Smooth muscle cell (in vitro differentiated cells): ENCODE measurements at regions not wholly inside any gene's neighbourhood (a gene's known extent, or its start where the extent isn't known, plus 50 kb on each side); places are given as distances from the start of the nearest gene placed in this dataset.

ENCODE experiments used
- DNase-seq: peaks from one replicate; lab custom pipeline; 2025; ENCODE audit not compliant: unreplicated experiment; lab: John Stamatoyannopoulos, UW
- H2AFZ ChIP-seq: fragments of 200-600 bp; sonication (generic); 2 replicates; pipeline ENCODE4 v1.6.0; 2016; ENCODE audit warnings: antibody characterized with exemption, low read depth, mild to moderate bottlenecking
- H3F3A ChIP-seq: fragments of 200-600 bp; sonication (generic); 2 replicates; pipeline ENCODE4 v1.6.0; 2017; ENCODE audit warnings: antibody characterized with exemption, low read depth
- H3K27ac ChIP-seq: fragments of 200-600 bp; sonication (generic); 2 replicates; pipeline ENCODE4 v1.5.1; 2016; ENCODE audit warnings: low read depth, mild to moderate bottlenecking
- H3K27me3 ChIP-seq: fragments of 200-600 bp; sonication (generic); 2 replicates; pipeline ENCODE4 v1.6.1; 2016; ENCODE audit warnings: low read depth, mild to moderate bottlenecking
- H3K36me3 ChIP-seq: fragments of 200-600 bp; sonication (generic); 2 replicates; pipeline ENCODE4 v1.5.1; 2016; ENCODE audit warnings: low read depth
- H3K4me1 ChIP-seq: fragments of 200-600 bp; sonication (generic); 2 replicates; pipeline ENCODE4 v1.5.1; 2016; ENCODE audit warnings: low read depth
- H3K4me2 ChIP-seq: fragments of 200-600 bp; sonication (generic); 2 replicates; pipeline ENCODE4 v1.6.0; 2016; ENCODE audit warnings: mild to moderate bottlenecking
- H3K4me3 ChIP-seq: fragments of 200-600 bp; sonication (generic); 2 replicates; pipeline ENCODE4 v1.5.1; 2016; ENCODE audit warnings: mild to moderate bottlenecking
- H3K79me2 ChIP-seq: fragments of 200-600 bp; sonication (generic); 2 replicates; pipeline ENCODE4 v1.6.0; 2016; ENCODE audit warnings: low read depth, mild to moderate bottlenecking
- H3K9ac ChIP-seq: fragments of 200-600 bp; sonication (generic); 2 replicates; pipeline ENCODE4 v1.6.0; 2016; ENCODE audit warnings: low read depth
- H3K9me3 ChIP-seq: fragments of 200-600 bp; sonication (generic); replicated peaks from 2 replicates; pipeline ENCODE4 v1.5.1; 2016; ENCODE audit warnings: low read depth
- H4K20me1 ChIP-seq: fragments of 200-600 bp; sonication (generic); 2 replicates; pipeline ENCODE4 v1.6.0; 2016; ENCODE audit warnings: low read depth
- WGBS: methylation state at CpG from one replicate; pipeline ENCODE4 v1.1.7; 2016; ENCODE audit warnings: low lambda C conversion rate; 5-methylcytosine and 5-hydroxymethylcytosine counted together
- TF ChIP-seq, protein P1 (sequence below): fragments of 200-600 bp; sonication (generic); IDR thresholded peaks from 2 replicates; pipeline ENCODE4 v1.5.1; 2017; ENCODE audit warnings: borderline replicate concordance, mild to moderate bottlenecking, antibody characterized with exemption; ENCODE audit not compliant: insufficient read depth, poor library complexity, severe bottlenecking

DNA sequence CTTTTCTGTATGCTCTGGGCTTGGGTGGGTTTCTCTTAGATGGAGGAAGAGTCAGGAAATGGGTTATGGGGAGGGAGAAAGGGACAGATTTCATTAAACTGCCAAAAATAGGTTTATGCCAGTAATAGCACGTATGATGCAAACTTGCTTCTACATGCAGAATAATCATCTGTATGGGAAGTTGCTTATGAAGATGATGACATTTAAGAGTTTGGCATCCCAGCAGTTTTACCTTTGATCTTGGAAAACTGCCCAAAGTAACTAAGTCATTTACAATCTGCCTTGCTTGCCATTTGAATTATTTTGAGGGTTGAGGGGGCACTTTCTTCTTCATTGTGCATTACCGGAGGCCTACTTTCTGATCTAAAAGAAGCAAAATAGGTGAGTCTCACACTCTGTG lies 282.9 kb upstream of the ANKRD55 start:
- H4K20me1 ChIP-seq: no peaks in the 10 kb centered on the region
- DNase-seq: no peak

DNA sequence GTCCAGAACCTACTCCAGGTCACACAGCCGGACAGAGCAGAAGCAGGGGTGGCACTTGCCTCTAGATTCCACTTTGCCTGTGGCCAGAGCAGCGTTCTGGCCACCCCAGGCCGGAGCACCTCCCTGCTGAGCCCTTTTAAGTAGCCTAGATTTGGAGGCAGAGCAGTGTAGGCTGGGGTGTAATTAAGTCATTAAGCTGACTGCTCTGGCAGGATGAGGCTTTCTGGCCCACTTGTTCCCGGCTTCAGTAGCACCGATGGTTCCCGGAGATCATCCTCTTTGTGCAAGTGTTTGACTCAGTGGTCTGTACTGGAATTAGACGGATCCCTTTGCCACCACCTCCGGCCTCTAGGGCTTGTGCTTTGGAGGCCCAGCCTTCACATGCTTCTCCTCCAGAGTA lies 281.9 kb upstream of the ANKRD55 start:
- 31% methylated on average over 8 of the region's 8 CpGs for WGBS
- H3K9ac ChIP-seq: no peak overlapping the region
- H3K27me3 ChIP-seq: no peaks in the 10 kb centered on the region
- no peaks in the 10 kb centered on the region for H3K79me2 ChIP-seq
- peaks cover 3% of the 10 kb centered on the region for H3K4me1 ChIP-seq
- DNase-seq: no peak
- H3K36me3 ChIP-seq: no peaks in the 10 kb centered on the region
- H3K4me2 ChIP-seq: no peak overlapping the region
- no peak overlapping the region for H3K4me3 ChIP-seq
- no peaks in the 10 kb centered on the region for H3K9me3 ChIP-seq
- no peak overlapping the region for H3K27ac ChIP-seq
- no peak overlapping the region for H2AFZ ChIP-seq
- no peaks in the 10 kb centered on the region for H4K20me1 ChIP-seq
- TF ChIP-seq, protein P1, sequence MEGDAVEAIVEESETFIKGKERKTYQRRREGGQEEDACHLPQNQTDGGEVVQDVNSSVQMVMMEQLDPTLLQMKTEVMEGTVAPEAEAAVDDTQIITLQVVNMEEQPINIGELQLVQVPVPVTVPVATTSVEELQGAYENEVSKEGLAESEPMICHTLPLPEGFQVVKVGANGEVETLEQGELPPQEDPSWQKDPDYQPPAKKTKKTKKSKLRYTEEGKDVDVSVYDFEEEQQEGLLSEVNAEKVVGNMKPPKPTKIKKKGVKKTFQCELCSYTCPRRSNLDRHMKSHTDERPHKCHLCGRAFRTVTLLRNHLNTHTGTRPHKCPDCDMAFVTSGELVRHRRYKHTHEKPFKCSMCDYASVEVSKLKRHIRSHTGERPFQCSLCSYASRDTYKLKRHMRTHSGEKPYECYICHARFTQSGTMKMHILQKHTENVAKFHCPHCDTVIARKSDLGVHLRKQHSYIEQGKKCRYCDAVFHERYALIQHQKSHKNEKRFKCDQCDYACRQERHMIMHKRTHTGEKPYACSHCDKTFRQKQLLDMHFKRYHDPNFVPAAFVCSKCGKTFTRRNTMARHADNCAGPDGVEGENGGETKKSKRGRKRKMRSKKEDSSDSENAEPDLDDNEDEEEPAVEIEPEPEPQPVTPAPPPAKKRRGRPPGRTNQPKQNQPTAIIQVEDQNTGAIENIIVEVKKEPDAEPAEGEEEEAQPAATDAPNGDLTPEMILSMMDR: no peak
- H3F3A ChIP-seq: peaks cover 21% of the 10 kb centered on the region

More for the DNA sequence above, 282.9 kb upstream of the ANKRD55 start:
- Histone ChIP-seq H3K4me2 (no peak overlapping the region), H3K36me3 (no peaks in the 10 kb centered on the region), H3K27me3 (no peaks in the 10 kb centered on the region), H3K9ac (no peak overlapping the region), H3K4me3 (no peak overlapping the region), H3F3A (peaks cover 21% of the 10 kb centered on the region), H3K4me1 (peaks cover 3% of the 10 kb centered on the region), H3K27ac (no peak overlapping the region), H3K9me3 (no peaks in the 10 kb centered on the region), H2AFZ (no peak overlapping the region), H3K79me2 (no peaks in the 10 kb centered on the region)
- TF ChIP-seq, protein P1: no peak
- WGBS: 89% methylated on average over 2 of the region's 2 CpGs

DNA sequence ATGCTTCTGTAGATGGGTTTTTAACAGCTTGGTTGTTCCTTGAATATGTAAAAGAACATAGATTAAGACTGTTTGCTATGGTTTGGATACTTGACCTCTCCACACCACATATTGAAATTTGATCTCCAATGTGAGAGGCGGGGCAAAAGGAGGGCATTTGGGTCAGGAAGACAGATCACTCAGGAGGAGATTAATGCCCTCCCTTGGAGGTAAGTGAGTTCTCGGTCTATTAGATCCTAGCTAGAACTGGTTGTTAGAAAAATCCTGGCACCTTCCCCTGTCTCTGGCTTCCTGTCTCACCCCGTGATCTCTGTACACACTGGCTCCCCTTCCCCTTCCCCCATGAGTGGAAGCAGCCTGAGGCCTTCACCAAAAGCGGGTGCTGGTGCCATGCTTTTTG lies 281.1 kb upstream of the ANKRD55 start:
- TF ChIP-seq, protein P1: no peak
- Histone ChIP-seq H3K9me3 (no peaks in the 10 kb centered on the region), H3K4me2 (no peak overlapping the region), H3K4me3 (no peak overlapping the region), H4K20me1 (no peaks in the 10 kb centered on the region), H3K27ac (no peak overlapping the region), H3F3A (peaks cover 21% of the 10 kb centered on the region), H3K4me1 (peaks cover 3% of the 10 kb centered on the region), H3K79me2 (no peaks in the 10 kb centered on the region), H2AFZ (no peak overlapping the region), H3K27me3 (no peaks in the 10 kb centered on the region), H3K9ac (no peak overlapping the region), H3K36me3 (no peaks in the 10 kb centered on the region)
- WGBS: 91% methylated on average over 4 of the region's 4 CpGs
- DNase-seq: no peak

DNA sequence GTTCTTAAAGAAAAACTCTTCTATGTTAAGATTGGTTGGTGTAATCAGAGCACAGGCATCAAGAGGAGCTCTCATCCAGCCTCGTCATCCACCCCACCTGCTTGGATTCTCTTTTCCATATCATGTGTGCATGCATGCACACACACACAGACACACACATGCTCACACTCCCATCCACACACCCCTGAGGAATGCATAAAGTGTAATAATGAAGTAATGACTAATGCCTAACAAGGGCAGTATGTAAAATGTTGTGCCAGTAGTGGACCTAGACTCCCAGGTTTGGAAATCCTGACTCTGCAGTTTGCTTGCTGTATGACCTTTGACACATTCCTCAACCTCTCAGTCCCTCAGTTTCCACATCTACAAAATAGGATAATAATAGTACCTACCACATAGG lies 280.0 kb upstream of the ANKRD55 start:
- WGBS: 53% methylated on average over 1 of the region's 1 CpG
- Histone ChIP-seq H3K4me1 (peaks cover 3% of the 10 kb centered on the region), H3K9me3 (no peaks in the 10 kb centered on the region), H3K4me3 (no peak overlapping the region), H2AFZ (no peak overlapping the region), H3F3A (peaks cover 21% of the 10 kb centered on the region), H3K36me3 (no peaks in the 10 kb centered on the region), H3K27ac (no peak overlapping the region), H3K9ac (no peak overlapping the region), H3K79me2 (no peaks in the 10 kb centered on the region), H4K20me1 (no peaks in the 10 kb centered on the region), H3K27me3 (no peaks in the 10 kb centered on the region), H3K4me2 (no peak overlapping the region)
- no peak for DNase-seq
- TF ChIP-seq, protein P1: no peak
